Mucosa of descending colon (tissue), 3 donors: ENCODE measurements at regions not wholly inside any gene's neighbourhood (a gene's known extent, or its start where the extent isn't known, plus 50 kb on each side); places are given as distances from the start of the nearest gene placed in this dataset.

ENCODE experiments used
- ATAC-seq: fragments of 200-7000 bp; cut with Tn5 transposase; one replicate; pipeline ENCODE4 v1.9.1; 2020; ENCODE audit warnings: mild to moderate bottlenecking, moderate library complexity
- DNase-seq, 3 donors: peaks; one replicate each; pipeline ENCODE4 v3.0.0-alpha.2; 2020
- H3K36me3 ChIP-seq: fragments of 200-600 bp; one replicate; pipeline ENCODE4 v1.8.0; 2021; ENCODE audit warnings: low read depth, mild to moderate bottlenecking
- H3K4me1 ChIP-seq: fragments of 200-600 bp; one replicate; pipeline ENCODE4 v1.8.0; 2021; ENCODE audit warnings: low read depth, mild to moderate bottlenecking
- H3K4me3 ChIP-seq: fragments of 200-600 bp; one replicate; pipeline ENCODE4 v1.8.0; 2021; ENCODE audit warnings: mild to moderate bottlenecking
- H3K9me3 ChIP-seq: fragments of 200-600 bp; one replicate; pipeline ENCODE4 v1.8.0; 2021; ENCODE audit warnings: mild to moderate bottlenecking
- intact Hi-C, 2 donors: fragments of 100-400 bp; cut with DNase I in 1 of 2; cut with micrococcal nuclease in 1 of 2; formaldehyde crosslinking; loops; one replicate each; pipeline versions ENCODE4 v1.11.0 to v1.11.1; 2022; cut with DNase I, micrococcal nuclease
- TF ChIP-seq, protein P1 (sequence below): fragments of 200-600 bp; IDR thresholded peaks from one replicate; pipeline ENCODE4 v1.8.0; 2022; ENCODE audit warnings: antibody characterized with exemption, mild to moderate bottlenecking
- donor health status: DM: no; HTN: no; CAD: no; lungs with moderate emphysema.
- donor health status: DM: no; HTN: no; CAD: no.
- donor health status: DM: no; HTN: yes; CAD: no.

DNA sequence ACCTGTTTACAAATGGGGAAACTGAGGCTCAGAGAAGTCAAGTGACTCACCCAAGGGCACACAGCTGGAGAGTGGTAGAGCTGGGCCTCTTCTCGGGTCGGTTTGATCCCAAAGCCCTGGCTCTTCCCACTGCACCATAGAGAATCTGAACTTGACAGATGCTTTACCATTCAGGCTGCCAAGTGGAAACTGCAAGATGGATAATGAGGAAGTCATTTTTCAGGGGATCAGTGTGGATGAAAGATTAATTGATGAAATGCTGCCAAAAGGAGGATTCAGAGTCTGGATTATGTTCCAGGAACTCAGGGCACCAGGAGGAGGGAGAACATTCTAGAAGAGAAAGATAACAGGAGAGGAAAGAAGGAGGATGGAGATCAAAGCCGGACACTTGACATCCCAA, 185.9 kb upstream of the ZBED5 start:
- TF ChIP-seq, protein P1, sequence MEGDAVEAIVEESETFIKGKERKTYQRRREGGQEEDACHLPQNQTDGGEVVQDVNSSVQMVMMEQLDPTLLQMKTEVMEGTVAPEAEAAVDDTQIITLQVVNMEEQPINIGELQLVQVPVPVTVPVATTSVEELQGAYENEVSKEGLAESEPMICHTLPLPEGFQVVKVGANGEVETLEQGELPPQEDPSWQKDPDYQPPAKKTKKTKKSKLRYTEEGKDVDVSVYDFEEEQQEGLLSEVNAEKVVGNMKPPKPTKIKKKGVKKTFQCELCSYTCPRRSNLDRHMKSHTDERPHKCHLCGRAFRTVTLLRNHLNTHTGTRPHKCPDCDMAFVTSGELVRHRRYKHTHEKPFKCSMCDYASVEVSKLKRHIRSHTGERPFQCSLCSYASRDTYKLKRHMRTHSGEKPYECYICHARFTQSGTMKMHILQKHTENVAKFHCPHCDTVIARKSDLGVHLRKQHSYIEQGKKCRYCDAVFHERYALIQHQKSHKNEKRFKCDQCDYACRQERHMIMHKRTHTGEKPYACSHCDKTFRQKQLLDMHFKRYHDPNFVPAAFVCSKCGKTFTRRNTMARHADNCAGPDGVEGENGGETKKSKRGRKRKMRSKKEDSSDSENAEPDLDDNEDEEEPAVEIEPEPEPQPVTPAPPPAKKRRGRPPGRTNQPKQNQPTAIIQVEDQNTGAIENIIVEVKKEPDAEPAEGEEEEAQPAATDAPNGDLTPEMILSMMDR: no peak
- ATAC-seq: no peak
- intact Hi-C loops: no loop called here
- H3K9me3 ChIP-seq: no peaks in the 10 kb centered on the region
- H3K36me3 ChIP-seq: no peaks in the 10 kb centered on the region
- no peak for DNase-seq
- no peak overlapping the region for H3K4me3 ChIP-seq
- H3K4me1 ChIP-seq: no peaks in the 10 kb centered on the region

DNA sequence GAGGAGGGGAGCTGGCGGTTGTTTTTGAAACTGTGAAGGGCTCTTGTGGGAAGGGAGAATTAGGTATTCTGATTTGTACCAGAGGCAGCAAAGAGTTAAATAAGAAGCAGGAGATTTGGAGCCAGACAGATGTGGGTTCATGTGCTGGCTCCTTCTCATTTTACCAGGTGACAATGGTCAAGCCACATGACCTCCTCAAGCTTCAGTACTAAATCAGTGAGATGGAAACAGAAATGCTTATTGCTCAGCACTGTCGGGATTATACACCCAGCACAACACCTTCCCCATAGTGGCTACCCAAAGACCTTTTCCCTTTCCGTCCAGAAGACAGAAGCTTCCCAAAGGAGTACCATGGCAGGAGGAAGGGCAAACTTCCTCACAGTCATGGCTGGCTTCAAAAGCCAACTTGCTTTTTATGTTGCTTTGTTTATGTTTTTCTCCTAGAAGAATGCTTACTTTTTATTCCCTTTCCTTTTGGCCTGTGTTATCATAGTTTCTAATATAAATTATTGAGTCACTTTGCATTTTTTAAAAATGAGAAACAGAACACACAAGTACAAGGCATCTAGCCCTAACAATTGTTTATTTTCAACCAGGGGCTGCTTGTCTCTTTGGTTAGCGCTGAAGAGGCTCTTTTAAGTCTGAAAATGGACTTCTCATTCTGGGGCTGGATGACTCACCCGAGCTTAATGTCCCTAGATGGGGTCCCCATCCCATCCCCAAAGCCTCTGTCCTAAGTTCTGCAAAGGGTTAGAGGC, 181.5 kb upstream of the ZBED5 start:
- Histone ChIP-seq H3K9me3 (no peaks in the 10 kb centered on the region), H3K4me1 (no peaks in the 10 kb centered on the region), H3K4me3 (no peak overlapping the region), H3K36me3 (no peaks in the 10 kb centered on the region)
- TF ChIP-seq, protein P1: no peak
- DNase-seq (no peak), ATAC-seq (no peak)
- intact Hi-C loops: loop anchor here (5.0 to 10.0 kb wide), 2 partner anchors 115 to 748 kb away; no protein-coding TSS in a partner anchor

DNA sequence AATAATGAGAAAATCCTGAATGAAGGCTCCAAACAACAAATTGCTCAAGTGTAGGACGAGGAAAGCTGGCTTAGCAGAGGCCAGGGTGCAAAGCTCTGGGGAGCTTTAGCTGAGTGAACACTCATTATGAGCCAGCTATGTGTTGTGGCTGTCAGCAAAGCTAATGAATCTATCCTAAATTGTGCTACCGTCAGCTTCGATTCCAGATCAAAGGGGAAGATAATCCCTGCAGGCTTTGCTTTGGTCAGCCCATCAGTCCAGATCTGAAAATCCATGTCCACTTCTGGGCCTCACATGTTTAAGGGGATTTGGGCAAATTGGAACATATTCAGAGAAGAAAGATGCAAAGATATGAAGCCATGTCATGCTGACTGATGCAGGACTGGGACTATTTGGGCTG, 180.9 kb upstream of the ZBED5 start:
- no peak for DNase-seq
- H3K4me3 ChIP-seq: no peak overlapping the region
- H3K36me3 ChIP-seq: no peaks in the 10 kb centered on the region
- ATAC-seq: no peak
- intact Hi-C loops: loop anchor here (5.0 to 10.0 kb wide), 2 partner anchors 116 to 749 kb away; no protein-coding TSS in a partner anchor
- H3K9me3 ChIP-seq: no peaks in the 10 kb centered on the region
- H3K4me1 ChIP-seq: no peaks in the 10 kb centered on the region
- TF ChIP-seq, protein P1: no peak

DNA sequence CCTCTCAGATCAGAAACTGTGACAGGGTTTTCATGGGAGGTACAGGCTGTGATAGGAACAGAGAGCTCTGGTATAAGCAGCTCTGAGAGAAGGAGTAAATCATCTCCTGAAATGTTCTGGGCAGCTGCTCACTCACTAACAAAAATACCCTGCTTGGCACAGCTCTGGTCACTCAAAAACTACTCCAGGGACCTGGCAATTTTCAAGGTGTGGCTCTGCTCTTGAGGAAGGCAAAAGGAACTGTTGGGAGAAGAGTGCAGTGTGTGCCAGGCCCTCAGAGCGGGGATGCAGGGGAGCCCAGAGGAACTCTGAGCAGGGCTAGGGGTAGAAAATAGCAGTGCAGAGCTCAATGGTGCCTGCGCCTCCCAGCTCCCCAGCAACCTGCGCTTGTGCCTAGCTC, 180.5 kb upstream of the ZBED5 start:
- TF ChIP-seq, protein P1: no peak
- H3K36me3 ChIP-seq: no peaks in the 10 kb centered on the region
- ATAC-seq (no peak), DNase-seq (no peak)
- no peak overlapping the region for H3K4me3 ChIP-seq
- no peaks in the 10 kb centered on the region for H3K4me1 ChIP-seq
- intact Hi-C loops: loop anchor here (5.0 to 10.0 kb wide), 2 partner anchors 116 to 749 kb away; no protein-coding TSS in a partner anchor
- no peaks in the 10 kb centered on the region for H3K9me3 ChIP-seq

DNA sequence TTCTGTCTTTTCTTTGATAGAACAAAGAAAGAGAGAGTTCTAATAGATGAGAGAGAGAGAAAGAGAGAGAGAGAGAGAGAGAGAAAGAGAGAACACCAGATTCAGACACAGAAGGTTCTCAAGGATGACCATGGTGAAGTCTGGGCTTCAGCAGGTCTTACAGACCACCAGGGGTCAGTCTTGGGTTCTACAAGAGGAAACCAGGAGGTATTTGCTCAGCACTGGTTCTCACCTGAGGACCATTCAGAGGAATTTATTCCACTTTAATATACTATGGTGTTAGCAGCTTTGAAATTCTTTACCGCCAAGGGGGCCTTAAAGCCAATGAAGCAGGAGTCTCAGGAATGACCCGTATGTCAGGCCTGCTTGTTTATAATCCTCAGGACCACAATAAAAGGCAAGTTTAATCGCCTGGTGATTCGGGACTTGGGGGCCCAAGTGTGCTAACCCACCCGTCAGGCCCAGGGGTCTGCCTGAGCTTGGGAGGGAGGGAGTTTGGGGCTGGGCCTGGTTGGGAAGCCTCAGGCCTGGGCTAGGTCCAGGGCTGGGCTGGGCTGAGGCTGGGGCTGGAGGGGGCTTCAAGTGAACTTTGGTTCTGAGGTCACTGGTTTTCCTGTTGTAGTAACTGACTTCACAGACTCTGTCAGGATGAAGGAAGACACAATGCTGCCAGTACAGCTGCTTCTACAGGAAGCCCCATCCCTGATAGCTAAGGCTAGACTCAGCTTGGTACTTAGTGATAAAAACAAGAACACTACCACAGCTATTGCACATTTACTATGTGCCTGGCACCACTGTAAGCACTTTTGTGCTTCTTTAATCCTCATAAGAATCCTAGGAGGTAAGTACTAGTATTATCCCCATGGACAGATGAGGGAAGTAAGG, 179.2 kb upstream of the ZBED5 start:
- Histone ChIP-seq H3K4me1 (no peaks in the 10 kb centered on the region), H3K36me3 (no peaks in the 10 kb centered on the region), H3K4me3 (no peak overlapping the region), H3K9me3 (no peaks in the 10 kb centered on the region)
- DNase-seq (peak in 1 of 3 donors; percentile 66), ATAC-seq (peak; percentile 72)
- intact Hi-C loops: loop anchor here (5.0 to 10.0 kb wide), 2 partner anchors 118 to 750 kb away; no protein-coding TSS in a partner anchor
- TF ChIP-seq, protein P1: peak; percentile 23
